ENCODE measurements at regions not wholly inside any gene's neighbourhood (a gene's known extent, or its start where the extent isn't known, plus 50 kb on each side); places are given as distances from the start of the nearest gene placed in this dataset.
"Not testable (repeated sequence)": the region's sequence is repeated elsewhere in the genome, so short reads cannot be mapped to it uniquely, and the experiment has no call there.

- peaks cover 0 to 34% (median 15%) of the 10 kb centered on the region in 9 donors for H3K9me3 Mint-ChIP-seq
- no peak for DNase-seq
- no peak for ATAC-seq
- H3K27ac Mint-ChIP-seq, result no peak overlapping the region
- H3K4me1 Mint-ChIP-seq, result no peaks in the 10 kb centered on the region
- H3K4me3 Mint-ChIP-seq, result no peak overlapping the region
- peaks cover 0 to 16% (median 8%) of the 10 kb centered on the region in 3 donors for H3K36me3 Mint-ChIP-seq
- POLR2A ChIA-PET, result no interaction called here
- H3K27me3 Mint-ChIP-seq, result peaks cover 5 to 26% (median 10%) of the 10 kb centered on the region in 5 donors
Observed at GRCh38 chr6:12348530-12349511, 58.7 kb downstream of the EDN1 start.

GRCh38 chr6:12350644-12351170 is 60.5 kb downstream of the EDN1 start:
- DNase-seq (no peak), ATAC-seq (no peak)
- Mint-ChIP-seq H3K27me3 (peaks cover 6 to 26% (median 10%) of the 10 kb centered on the region in 5 donors), H3K4me1 (peaks cover 0 to under 1% (median 0%) of the 10 kb centered on the region in 4 donors), H3K4me3 (no peak overlapping the region), H3K27ac (no peak overlapping the region), H3K36me3 (peaks cover 0 to 16% (median 8%) of the 10 kb centered on the region in 3 donors), H3K9me3 (peaks cover 0 to 35% (median 15%) of the 10 kb centered on the region in 9 donors)
- POLR2A ChIA-PET, result no interaction called here

GRCh38 chr6:12351672-12352071 is 61.5 kb downstream of the EDN1 start:
- ATAC-seq (no peak), DNase-seq (no peak)
- H3K4me1 Mint-ChIP-seq, result peaks cover 0 to 3% (median 0%) of the 10 kb centered on the region in 4 donors
- peaks cover 0 to 16% (median 8%) of the 10 kb centered on the region in 3 donors for H3K36me3 Mint-ChIP-seq
- H3K27me3 Mint-ChIP-seq, result peaks cover 6 to 26% (median 13%) of the 10 kb centered on the region in 5 donors
- no peak overlapping the region for H3K4me3 Mint-ChIP-seq
- H3K9me3 Mint-ChIP-seq, result peaks cover 0 to 35% (median 15%) of the 10 kb centered on the region in 9 donors
- H3K27ac Mint-ChIP-seq, result no peak overlapping the region
- POLR2A ChIA-PET, result no interaction called here

DNA sequence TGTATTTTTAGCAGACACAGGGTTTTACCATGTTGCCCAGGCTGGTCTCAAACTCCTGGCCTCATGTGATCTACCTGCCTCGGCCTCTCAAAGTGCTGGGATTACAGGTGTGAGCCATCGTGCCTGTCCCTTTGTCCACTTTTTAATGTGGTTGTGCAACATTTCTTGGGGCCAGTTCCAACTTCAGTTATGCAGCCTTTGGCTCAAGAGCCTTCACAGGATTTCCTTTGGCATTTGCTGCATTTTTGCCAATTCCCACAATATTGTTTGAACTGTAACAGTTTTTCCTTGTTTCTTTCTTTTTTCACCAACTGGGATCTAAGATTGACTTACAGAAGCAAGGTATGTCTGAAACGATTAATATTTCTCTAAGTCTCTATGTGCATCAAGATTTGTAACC is 63.6 kb downstream of the EDN1 start:
- POLR2A ChIA-PET, result no interaction called here

DNA sequence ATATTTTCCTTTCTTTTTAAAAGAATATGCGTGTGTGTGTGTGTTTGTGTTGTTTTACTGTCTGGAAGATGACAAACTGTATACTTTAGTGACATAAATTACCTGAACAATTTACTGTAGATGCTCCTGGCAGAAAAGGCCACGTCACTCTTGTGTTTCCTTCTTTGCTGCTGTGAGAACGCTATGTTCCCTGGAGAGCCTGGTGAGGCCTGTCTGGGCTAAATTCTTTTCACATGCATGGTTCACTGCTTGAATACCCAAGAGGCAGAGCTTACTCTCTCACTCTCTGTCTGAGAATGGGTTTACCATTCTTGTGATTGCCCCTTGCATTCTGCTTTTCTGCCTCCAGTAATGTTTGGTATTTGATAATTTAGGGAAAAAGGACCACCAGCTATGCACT is 64.3 kb downstream of the EDN1 start:
- POLR2A ChIA-PET, result no interaction called here

More for the DNA sequence above, 63.6 kb downstream of the EDN1 start:
- Mint-ChIP-seq H3K4me1 (peaks cover 0 to 14% (median 0%) of the 10 kb centered on the region in 4 donors), H3K36me3 (peaks cover 0 to 16% (median 8%) of the 10 kb centered on the region in 3 donors), H3K27ac (no peak overlapping the region), H3K9me3 (peaks cover 0 to 35% (median 15%) of the 10 kb centered on the region in 9 donors), H3K27me3 (peaks cover 3 to 21% (median 10%) of the 10 kb centered on the region in 5 donors), H3K4me3 (no peak overlapping the region)
- DNase-seq (no peak), ATAC-seq (no peak)

DNA sequence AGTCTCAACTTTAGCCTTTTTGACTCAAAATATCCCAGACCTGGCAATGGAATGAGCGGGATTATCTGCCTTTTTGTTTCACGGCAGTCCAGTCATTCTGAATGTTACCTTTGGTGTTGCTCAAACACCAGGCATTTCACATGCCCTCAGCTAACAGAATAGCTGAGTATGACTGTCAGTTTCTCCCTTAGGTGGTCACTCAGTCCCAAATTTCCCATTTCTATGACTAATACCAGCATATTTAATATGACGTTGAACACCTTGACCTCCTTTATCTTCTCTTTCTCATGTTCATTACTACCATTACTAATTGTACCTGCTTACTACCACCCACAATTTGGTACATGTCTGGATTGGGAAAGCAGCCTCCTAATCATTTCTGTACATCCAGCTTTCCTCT is 65.2 kb downstream of the EDN1 start:
- Mint-ChIP-seq H3K27me3 (peaks cover 0 to 13% (median 3%) of the 10 kb centered on the region in 5 donors), H3K4me3 (no peak overlapping the region), H3K27ac (no peak overlapping the region), H3K36me3 (peaks cover 0 to 16% (median 8%) of the 10 kb centered on the region in 3 donors), H3K9me3 (peaks cover 0 to 34% (median 15%) of the 10 kb centered on the region in 9 donors), H3K4me1 (peaks cover 0 to 14% (median 0%) of the 10 kb centered on the region in 4 donors)
- no peak for DNase-seq
- POLR2A ChIA-PET, result no interaction called here
- ATAC-seq, result no peak

More for the DNA sequence above, 64.3 kb downstream of the EDN1 start:
- DNase-seq (no peak), ATAC-seq (no peak)
- peaks cover 0 to 35% (median 15%) of the 10 kb centered on the region in 9 donors for H3K9me3 Mint-ChIP-seq
- H3K4me3 Mint-ChIP-seq, result no peak overlapping the region
- H3K4me1 Mint-ChIP-seq, result peaks cover 0 to 14% (median 0%) of the 10 kb centered on the region in 4 donors
- peaks cover 3 to 17% (median 6%) of the 10 kb centered on the region in 5 donors for H3K27me3 Mint-ChIP-seq
- H3K36me3 Mint-ChIP-seq, result peaks cover 0 to 16% (median 8%) of the 10 kb centered on the region in 3 donors
- H3K27ac Mint-ChIP-seq, result no peak overlapping the region

DNA sequence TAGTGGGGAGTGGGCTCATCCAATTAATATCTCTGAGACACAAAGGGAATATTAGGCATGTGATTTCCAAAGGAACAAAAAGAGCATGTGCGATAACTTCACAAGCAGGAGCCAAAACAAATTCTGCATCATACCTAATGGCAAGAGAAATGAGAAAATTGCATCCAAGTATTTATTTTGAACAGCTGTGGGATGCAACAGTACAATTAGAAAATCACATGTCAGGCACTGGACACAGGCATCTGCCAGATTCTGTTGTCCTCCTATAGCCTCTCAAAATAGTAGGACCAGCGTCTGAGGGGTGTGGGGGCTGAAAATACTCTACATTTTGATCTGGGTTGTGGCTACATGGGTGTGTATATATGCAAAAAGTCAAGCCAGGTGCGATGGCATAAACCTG is 66.3 kb downstream of the EDN1 start:
- no peak for ATAC-seq
- H3K4me3 Mint-ChIP-seq, result peak overlapping the region in 1 of 10 donors; percentile 33
- no peak for DNase-seq
- H3K4me1 Mint-ChIP-seq, result peaks cover 0 to 14% (median 0%) of the 10 kb centered on the region in 4 donors
- H3K36me3 Mint-ChIP-seq, result peaks cover 0 to 16% (median 8%) of the 10 kb centered on the region in 3 donors
- H3K27me3 Mint-ChIP-seq, result peaks cover 0 to 7% (median 3%) of the 10 kb centered on the region in 5 donors
- H3K27ac Mint-ChIP-seq, result no peak overlapping the region
- POLR2A ChIA-PET, result no interaction called here
- peaks cover 0 to 23% (median 15%) of the 10 kb centered on the region in 9 donors for H3K9me3 Mint-ChIP-seq

GRCh38 chr6:12356983-12357972 is 67.1 kb downstream of the EDN1 start:
- peaks cover 0 to 14% (median 0%) of the 10 kb centered on the region in 4 donors for H3K4me1 Mint-ChIP-seq
- peaks cover 0 to 7% (median 3%) of the 10 kb centered on the region in 5 donors for H3K27me3 Mint-ChIP-seq
- no peak for DNase-seq
- POLR2A ChIA-PET, result interaction anchor here (0.6 kb wide), 1 partner anchor 366 kb away, joined by 3 read pairs; no protein-coding TSS in a partner anchor
- ATAC-seq, result no peak
- peaks cover 0 to 14% (median 9%) of the 10 kb centered on the region in 9 donors for H3K9me3 Mint-ChIP-seq
- no peak overlapping the region for H3K4me3 Mint-ChIP-seq
- no peak overlapping the region for H3K27ac Mint-ChIP-seq
- H3K36me3 Mint-ChIP-seq, result peaks cover 0 to 10% (median 7%) of the 10 kb centered on the region in 3 donors

DNA sequence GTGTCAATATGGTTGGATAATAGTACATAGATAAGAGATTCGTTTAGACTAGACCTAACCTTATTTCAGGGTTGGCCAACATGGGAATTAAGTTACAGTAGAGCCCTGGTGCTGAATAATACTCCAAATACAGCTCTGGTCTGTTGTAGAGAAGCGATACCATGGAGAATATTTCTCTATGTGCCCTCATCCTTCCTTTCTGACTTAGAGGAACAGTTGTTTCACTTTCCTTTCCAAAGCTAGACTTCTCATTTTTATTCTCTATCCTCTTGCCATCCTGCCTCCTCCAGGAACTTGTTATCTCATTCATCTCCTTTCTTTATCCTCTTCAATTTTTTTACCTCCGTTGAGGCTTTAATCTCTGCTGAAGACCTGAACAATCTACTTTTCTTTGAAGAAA is 68.9 kb downstream of the EDN1 start:
- POLR2A ChIA-PET, result no interaction called here
- peaks cover 0 to 11% (median 1%) of the 10 kb centered on the region in 5 donors for H3K27me3 Mint-ChIP-seq
- H3K9me3 Mint-ChIP-seq, result peaks cover 0 to 3% (median 0%) of the 10 kb centered on the region in 9 donors
- H3K4me1 Mint-ChIP-seq, result peaks cover 0 to 24% (median 0%) of the 10 kb centered on the region in 4 donors
- ATAC-seq (no peak), DNase-seq (no peak)
- no peak overlapping the region for H3K4me3 Mint-ChIP-seq
- no peak overlapping the region for H3K27ac Mint-ChIP-seq
- no peaks in the 10 kb centered on the region for H3K36me3 Mint-ChIP-seq

GRCh38 chr6:12361042-12361765 is 71.0 kb downstream of the EDN1 start:
- Mint-ChIP-seq H3K4me1 (peaks cover 0 to 20% (median 0%) of the 10 kb centered on the region in 4 donors), H3K4me3 (no peak overlapping the region), H3K9me3 (peaks cover 0 to 3% (median 0%) of the 10 kb centered on the region in 9 donors), H3K27me3 (peaks cover 0 to 4% (median 0%) of the 10 kb centered on the region in 5 donors), H3K36me3 (no peaks in the 10 kb centered on the region), H3K27ac (no peak overlapping the region)
- POLR2A ChIA-PET, result no interaction called here
- ATAC-seq, result no peak
- no peak for DNase-seq

GRCh38 chr6:12363277-12363650 is 73.1 kb downstream of the EDN1 start:
- peaks cover 0 to 12% (median 0%) of the 10 kb centered on the region in 4 donors for H3K4me1 Mint-ChIP-seq
- H3K36me3 Mint-ChIP-seq, POLR2A ChIA-PET, H3K27ac Mint-ChIP-seq, DNase-seq, ATAC-seq, H3K4me3 Mint-ChIP-seq: not testable (repeated sequence)
- peaks cover under 1 to 16% (median 9%) of the 10 kb centered on the region in 5 donors for H3K27me3 Mint-ChIP-seq
- peaks cover 0 to 12% (median 0%) of the 10 kb centered on the region in 9 donors for H3K9me3 Mint-ChIP-seq
